ENCODE measurements at regions not wholly inside any gene's neighbourhood (a gene's known extent, or its start where the extent isn't known, plus 50 kb on each side); places are given as distances from the start of the nearest gene placed in this dataset.

DNA sequence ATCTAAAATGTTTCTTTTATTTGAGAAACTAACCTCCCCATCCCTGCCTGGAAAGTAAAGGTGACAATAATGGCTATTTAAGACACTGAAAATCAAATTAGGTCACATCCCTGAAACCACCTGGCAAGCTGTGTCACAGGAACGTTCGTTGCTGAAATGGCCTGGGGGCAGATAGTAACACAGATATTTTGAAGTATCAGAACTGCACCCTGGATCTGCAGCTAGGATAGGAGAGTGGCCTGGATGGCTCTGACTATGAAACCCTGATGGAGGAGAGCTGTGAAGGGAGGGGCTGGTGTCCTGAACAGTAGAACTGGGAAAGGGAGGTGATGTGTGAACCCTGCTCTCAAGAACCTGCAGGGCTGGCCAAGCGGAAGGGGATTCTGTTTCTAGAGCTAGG lies 648.3 kb upstream of the CFAP20DC start:
- DNase-seq, result no peak

DNA sequence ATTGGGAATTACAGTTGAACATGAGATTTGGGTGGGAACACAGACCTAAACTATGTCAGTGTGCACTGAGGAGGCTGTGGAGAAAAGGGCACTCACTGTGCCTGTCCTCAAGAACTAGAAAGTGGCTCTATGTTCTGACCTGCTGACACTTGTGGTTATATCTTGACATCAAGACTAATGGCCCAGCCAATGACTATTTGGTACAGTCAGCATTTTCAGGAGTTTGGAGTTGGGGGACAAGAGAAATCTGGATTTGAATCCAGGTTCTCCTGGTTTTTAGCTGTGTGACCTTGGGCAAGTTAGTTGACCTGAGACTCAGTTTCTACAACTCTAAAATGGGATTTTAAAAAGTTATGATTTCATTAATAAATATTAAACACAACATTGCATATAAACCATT lies 647.0 kb upstream of the CFAP20DC start:
- no peak for DNase-seq

DNA sequence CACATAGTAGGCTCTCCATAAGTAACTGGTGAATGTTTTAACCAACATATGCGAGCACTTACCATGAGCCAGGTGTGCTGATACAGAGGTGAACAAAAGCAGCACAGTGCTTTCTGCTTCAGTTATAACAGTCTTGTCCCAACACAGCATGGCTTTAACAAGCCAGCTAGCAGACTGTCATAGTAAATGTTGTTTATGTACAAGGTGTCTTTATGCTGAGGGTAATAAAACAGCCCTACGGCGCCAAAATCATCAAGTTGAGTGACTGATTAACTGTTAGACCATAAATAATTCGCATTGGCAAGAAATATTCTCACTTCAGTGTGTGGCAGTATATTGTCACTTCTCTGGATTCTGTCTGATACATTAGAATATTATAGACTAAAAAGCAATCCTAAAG lies 646.0 kb upstream of the CFAP20DC start:
- no peak for DNase-seq

DNA sequence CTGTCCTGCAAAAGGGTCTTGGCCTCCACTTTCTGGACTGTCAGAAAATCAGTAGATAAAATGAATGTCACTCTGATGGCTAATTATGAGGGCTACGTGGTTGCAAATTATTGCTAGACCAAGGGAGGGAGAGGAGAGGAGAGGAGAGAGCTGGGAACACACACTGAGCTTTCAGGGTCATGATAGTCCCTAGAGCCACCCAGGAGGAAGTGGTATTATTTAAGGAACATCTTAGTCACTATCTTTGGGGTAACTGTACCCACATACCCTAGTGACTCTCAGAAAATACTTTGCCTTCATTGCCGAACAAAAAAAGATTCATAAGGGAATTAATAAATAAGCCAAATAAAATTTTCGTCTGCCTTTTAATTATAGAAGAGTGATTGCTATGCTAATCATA lies 642.3 kb upstream of the CFAP20DC start:
- DNase-seq, result no peak

DNA sequence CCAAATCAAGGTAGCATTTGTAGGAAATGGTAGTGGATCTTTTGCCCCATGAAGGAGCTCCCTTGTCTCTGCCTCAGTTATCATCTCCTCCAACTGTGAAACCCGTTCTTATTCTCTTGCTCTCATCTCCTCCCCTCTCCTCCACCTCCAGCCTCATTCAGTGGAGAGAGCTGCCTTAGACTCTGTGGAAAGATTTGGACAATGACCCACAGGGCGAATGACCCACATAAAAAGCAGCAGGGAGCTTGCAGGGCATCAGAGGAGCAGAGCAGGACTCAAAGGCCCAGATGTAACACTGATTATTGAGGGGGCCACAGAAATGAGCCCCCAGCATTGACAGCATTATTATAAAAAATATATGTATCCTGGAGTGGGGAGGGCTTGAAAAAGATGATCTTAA lies 641.1 kb upstream of the CFAP20DC start:
- no peak for DNase-seq

DNA sequence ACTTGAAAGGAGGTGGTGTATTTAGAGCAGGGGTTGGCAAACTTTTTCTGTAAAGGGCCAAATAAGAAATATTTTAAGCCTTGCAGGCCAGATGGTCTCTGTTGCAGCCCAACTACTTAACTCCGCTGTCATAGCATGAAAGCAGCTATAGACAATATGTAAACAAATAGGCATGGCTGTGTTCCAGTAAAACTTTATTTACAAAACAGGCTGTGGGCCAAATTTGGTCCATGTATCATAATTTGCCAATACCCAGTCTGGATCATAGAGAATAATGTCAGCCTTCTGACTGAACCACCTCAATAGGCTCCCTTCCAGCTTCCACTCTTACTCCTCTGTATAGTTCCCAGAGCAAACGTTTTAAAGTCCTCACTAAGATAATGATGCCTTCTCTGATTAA lies 638.8 kb upstream of the CFAP20DC start:
- DNase-seq, result no peak

DNA sequence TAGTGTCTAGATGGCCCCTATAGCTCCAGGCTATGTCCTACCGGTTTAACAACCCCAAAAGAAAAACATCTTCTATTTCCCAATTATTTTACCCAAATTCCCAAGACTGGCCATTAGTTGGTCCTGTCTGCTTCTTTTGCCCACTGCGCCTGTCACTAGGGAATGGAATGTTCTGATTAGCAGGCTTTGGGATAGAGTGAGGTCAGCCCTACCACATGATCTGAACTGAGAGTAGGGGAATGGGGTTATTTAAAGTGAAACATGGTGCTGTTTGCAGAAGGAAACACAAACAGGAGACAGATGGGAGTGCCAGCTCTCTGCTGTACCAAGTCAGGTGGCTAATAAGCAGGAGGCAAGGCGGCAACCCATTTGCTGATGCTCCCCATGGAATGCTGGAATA lies 635.6 kb upstream of the CFAP20DC start:
- DNase-seq, result no peak

DNA sequence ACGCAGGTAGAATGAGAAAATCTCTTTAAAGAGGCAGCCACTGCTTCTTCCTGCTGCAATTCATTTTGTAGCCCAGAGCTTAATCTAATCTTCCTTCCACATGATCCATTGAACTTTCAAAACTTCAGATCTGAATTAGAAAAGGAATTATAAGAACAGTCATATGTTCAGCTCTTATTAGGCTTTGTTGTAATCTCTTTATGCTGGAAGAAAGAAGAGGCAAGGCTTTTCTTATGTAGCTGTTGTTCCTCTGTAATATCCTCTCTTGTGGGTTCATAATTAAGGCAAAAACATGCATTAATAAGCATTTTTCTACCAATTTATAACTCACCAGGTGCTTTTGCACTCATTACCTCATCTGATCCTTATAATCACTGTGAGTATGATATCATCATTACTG lies 634.9 kb upstream of the CFAP20DC start:
- no peak for DNase-seq

DNA sequence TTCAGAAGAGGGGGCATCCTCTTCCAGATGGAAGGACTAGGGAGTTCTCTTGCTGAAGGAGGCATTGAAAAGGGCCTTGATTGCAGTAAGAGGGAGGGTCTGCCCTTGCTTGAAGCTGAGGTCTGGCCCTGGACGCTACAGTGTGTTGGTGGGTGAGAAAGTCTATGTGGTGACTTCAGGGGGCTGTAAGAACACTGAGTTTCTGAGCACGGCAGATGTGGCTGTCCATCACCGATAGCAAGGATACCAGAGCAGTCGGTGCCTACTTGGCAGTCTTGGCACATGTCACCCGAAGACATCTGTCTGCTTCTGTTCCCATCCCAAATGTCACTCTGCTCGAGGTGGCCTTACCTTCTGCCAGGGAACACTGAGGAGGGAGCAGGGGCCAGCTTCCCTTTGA lies 631.1 kb upstream of the CFAP20DC start:
- DNase-seq, result no peak

DNA sequence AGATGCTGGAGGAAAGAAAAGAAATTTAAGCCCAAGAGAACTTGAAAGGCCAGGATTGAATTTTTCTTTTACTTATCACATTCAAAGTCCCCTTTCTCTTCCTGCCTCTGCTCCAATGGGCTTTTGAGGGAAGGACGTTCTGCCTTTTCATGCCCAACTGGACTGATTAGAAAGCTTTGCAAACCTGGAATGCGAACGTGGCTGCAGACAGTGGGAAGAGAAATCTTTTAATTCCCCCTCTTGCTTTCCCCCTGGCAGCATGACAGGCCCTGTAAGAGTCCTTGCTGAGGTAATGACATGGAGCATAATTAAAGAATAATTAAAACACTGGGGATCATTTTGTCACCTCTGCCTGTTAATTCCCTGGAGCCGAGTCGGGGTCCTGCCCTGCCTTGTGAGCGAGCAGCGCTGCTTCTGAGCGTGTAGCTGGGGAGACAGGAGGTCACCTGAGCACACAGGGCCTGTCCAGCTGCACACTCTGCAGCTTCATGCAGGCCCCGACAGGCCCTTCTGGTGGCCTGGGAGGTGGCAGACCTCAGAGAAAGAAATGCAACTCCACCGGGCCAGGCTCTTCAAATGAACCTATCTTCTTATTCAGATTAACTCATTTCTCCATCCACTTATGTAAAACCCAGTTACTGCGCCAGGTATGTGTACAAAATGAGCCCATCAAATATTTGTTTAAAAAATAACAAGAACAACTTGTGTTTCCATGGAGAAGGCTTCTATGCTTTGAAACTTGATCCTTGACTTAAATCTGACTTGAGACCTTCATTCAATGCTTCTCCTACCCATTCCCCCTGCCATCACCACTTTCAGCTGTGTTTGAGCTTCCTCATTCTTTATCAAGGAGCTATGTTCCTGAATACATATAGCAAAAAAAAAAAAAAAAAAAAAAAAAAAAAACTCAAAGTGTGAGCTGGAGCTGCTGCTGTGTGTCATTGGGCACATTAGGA lies 628.2 kb upstream of the CFAP20DC start:
- DNase-seq, result no peak

DNA sequence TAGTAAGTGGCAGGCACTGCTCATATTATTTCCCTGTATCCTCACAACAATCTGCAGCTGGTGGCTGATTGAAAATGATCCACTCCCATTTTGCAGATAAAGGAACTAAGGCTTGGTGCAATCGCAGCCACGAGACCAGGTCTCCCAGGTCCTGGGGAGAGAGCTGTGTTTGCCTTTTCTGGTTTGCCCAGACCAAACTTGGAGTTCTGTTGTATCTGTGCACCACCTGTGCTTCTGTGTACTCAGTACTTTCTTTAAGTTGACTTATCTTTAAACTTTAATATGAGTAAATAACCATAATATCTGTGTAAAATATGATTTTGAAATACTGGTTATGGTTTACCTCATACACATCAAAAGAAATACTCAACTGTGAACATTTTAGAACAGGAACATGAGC lies 625.7 kb upstream of the CFAP20DC start:
- no peak for DNase-seq

DNA sequence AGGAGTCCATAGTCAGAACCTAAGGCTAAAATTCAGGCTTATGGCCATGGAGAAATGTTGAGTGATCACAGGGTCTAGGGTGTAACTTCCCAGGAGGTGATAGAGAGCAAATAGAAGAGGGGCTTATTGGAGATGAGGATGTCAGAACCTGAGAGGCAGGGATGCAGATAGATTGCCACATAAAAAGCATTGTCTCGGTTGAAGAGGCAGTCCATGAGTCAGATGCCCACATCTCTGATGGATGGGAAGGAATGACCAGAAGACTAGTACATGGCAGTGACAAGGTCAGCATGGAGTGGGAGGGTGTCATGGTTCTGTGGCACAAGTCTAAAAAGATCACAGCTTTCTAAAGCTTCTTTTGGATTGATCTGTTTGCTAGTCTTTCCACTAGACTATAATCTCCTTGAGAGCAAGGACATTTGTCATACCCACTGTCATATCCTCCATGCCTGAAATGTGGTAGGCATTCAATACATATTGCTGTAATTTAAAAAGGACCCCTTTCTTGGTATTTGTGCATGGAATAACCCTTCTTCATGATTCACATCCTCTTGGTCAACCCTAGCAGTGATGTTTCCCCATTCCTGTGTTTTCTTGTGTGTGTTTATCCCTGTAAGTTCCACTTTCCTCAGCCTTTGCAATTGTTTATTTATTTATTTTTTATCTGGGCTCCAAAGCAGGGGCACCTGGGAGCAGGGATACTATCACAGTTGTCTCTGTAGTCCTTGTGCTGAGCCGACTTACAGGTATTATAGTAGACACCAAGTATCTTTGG lies 613.4 kb upstream of the CFAP20DC start:
- DNase-seq, result no peak

DNA sequence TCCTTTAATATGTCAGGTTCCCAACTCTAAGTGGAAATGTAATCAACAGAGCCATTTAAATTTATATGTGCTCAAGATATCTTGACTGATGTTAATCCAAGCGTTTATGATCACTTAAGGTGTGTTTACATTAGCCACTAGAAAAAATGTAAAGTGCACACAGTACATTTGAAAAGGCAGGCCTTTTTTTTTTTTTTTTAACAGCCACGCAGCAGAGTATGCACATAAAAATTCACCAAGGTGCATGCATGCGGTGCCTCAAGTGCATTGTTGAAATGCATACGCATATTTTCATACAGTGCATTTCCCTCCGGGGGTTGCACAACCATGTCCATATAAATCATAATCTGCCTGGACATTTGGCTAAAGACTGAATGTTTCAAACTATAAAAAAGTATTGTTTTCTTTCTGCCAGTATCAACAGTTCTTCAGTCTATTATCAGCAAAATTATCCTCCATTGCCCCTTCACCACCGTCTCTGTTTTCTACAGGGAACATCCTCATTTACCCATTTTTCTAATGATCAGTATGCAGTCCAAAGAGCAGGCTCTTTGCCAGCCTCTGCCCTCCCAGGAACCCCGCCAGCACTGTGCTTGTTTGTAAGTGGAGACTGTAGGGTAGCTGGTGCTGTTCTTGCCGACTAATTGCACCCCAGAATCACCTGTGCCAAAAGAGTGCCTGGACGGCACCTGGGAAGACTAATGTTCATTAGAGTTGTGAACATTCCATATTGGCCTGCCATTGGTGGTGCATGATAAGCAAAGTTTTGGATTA lies 611.2 kb upstream of the CFAP20DC start:
- DNase-seq, result no peak

DNA sequence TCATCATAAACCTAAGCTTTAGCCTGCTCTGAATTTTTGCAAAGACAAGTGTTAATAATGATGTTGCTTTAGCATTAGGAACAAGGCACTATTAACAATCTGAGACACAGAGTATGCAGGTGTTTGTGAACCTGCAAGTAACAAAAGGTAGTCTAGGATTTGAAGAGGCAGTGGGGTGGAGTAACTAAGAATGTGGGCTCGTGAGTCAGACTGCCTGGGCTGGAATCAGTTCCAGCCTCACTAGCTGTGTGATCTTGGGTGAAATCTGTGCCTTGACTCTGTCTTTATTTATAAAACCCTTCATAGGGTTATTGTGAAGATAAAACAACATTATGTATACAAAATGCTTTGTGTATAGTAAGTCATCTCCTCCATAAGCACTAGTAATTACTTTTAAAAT lies 610.6 kb upstream of the CFAP20DC start:
- no peak for DNase-seq

DNA sequence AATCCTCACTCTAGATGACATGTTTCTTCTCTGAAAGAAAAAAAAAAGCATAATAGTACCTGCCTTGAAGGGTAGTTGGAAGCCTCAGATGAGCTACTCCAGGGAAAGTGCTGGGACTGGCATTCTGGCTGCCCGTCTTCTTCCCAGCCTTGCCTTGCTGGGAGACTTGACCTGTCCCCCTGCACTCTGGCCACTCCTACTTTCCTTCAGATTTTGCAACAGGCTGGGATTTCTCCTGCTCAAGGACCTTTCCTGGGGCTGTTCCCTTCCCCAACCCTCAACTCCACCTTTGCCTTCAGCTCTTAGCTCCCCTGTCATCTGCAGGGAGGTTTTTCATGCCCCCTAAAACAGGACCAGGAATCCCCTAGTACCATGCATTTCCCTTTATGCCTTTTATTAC lies 609.9 kb upstream of the CFAP20DC start:
- no peak for DNase-seq

DNA sequence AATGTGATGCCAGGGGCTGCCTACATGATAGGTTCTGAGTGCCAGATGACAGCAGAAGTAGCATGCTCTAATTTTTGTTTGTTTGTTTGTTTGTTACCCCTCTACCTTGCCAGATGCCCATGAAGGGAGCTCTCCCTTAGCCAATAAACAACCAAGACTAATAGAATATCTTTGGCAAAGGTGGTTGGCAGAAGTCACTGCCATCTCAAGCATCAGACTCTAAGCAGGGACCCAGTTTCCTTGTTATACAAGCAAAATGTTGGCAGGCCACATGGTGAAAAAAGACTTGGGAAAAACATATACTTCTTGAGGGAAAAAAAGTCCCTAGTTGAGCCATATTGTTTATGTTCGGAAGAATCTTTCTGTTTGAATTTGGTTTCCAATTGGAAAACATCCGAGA lies 609.0 kb upstream of the CFAP20DC start:
- DNase-seq, result no peak

DNA sequence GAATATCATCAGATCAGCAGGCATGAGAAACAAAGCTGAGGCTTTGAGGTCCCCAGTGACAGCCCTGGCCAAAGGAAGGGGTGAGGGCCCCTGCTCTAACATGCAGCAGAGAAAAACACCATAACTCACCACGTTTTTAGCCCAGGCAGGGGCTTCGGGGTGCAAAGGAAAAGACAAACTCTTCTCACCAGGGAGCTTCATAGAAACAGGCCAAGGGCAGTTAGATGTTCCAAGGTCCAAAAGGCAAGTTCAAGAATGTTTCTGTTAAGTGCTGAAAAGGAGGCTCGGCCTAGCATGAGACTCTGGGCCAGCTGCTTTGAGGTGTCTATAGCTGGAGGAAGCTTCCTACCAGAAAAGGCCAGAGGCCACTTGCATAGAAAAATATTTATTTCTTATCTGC lies 608.4 kb upstream of the CFAP20DC start:
- no peak for DNase-seq

DNA sequence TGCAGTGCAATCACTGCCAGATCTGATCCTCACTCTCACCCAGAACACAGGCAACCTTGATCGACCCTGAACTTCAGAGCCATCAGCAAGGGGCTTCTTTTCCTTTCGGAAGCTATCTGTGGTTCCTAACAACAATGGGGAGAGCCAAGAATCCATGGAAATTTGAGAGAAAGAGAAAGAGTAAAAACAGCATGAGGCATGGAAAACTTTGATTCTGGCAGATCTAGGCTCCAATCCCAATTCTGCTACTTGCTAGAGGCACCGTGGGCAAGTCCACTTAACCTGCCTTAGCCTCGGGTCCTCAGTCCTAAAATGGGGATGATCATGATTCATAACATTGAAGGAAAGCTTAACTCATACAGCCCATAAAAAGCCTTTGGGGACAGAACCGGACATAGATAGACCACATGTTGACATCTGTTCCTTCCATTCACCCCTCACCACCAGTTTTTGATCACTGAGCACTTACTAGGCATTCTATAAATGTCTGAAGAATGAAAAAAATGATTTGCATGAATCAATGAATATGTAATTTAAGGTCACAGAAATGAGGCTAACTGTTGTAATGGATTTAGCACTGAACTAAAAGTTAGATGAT lies 605.7 kb upstream of the CFAP20DC start:
- no peak for DNase-seq

DNA sequence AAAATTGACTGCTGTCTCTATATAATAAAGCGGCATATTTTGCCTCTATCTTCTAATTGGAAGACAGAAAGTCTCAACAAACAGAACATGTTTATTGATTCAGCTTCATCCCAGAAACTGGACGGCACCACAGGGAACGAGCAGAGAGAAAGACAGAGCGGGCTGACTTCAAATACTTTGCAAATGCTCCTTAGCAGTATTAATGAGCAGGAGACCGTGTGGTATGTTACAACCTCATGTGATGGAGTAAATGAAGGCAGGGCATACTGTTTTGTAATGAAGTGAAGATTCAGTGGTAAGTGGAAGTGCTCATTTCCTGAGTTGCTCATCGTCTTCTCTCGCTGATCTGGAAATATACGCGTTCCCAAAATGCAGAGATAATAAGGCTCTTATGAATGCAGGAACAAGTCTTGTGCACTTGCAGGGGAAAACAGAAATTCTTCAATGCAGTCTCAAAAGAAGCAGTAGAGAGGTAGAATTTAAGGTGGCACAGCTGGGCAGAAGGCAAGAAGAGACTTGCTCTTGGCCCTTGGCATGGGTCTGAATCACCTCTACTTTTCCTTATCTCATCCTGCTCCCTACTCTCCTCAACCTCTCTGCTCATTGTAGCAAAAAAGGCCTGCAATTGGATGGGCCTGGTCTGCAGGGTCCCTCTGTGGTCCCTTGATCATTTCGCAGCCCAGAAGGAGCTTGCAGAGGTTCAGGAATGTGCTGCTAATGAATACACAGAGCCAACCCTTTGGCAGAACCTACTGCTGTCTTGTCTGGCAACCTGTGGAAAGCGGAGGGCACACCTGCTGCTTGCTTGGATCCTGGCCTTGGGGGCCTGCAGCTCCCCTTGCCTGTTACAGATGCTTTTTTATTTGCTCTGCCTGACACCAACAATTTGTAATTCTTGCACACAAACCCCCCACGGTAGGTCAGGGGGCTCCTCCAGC lies 604.9 kb upstream of the CFAP20DC start:
- no peak for DNase-seq

DNA sequence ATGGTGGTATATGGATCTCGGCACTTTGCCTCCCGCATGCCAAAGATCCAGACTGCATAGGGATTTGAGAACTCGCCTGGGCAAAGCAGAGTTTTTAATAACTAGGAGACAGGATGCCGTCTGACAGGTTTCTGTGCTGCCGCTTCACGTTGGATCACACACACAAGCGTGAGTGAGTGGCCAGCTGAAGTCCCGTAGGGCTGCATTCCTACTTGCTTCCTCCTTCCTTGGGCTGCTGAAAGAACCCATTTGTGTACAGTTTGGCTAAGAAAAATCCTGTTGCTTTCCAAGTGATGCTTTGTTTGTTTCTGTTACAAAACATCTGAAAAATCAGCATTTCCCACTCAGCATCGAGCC lies 604.3 kb upstream of the CFAP20DC start:
- no peak for DNase-seq

DNA sequence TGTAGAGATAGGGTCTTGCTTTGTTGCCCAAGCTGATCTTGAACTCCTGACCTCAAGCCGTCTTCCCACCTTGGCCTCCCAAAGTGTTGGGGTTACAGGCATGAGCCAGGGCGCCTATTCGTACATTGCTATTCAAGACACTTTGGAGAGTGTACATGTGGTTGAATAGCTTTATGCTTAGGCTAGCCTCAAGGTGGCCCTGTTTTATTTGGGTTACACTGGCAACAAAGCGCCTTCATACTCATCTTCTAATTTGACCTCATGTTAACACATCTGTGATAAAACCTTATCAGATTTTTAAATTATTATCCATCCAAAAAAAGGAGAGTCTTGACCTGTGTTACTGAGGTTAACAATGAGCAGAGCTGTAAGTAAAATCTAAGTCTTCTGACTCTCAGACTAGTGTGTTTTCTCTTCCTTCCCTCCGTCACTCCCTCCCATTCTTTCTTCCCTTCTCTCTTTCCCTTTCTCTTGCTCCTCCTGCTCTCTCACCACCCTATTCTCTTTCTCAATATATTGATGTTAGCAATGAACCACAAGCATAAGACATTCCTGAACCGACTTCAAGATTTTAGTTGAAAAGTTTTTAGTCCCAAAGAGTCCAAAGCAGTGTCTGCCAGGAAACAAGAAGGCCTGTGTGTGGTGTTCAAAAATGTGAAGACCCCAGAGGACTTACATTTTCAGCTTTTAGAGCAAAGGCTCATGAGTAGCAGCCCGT lies 603.7 kb upstream of the CFAP20DC start:
- peak in 1 of 5 experiments; percentile 5 for DNase-seq

Measured in T-helper 2 cell (primary cell).